ENCODE measurements at regions not wholly inside any gene's neighbourhood (a gene's known extent, or its start where the extent isn't known, plus 50 kb on each side); places are given as distances from the start of the nearest gene placed in this dataset.

- Histone ChIP-seq H2BK5ac (ENCODE audit: low read depth, low read length, poor library complexity, severe bottlenecking) (no peak overlapping the region), H3K4me2 (ENCODE audit: low read length, poor library complexity, severe bottlenecking) (no peak overlapping the region), H2AFZ (ENCODE audit: low read depth, low read length) (no peak overlapping the region), H4K8ac (ENCODE audit: low read length) (no peak overlapping the region), H3K9me3 (ENCODE audit: control insufficient read depth, low read length) (no peaks in the 10 kb centered on the region), H2AK5ac (ENCODE audit: low read length, severe bottlenecking) (no peak overlapping the region), H4K91ac (ENCODE audit: low read length) (no peak overlapping the region), H2BK120ac (ENCODE audit: low read depth, low read length) (no peak overlapping the region), H3K4ac (ENCODE audit: low read depth in 1 of 2, low read length in 2 of 2) (no peak overlapping the region), H3K27ac (ENCODE audit: low read length, poor library complexity, severe bottlenecking) (no peak overlapping the region), H3K18ac (ENCODE audit: low read depth in 1 of 2, low read length in 2 of 2) (no peak overlapping the region), H2BK15ac (ENCODE audit: low read depth, poor library complexity, severe bottlenecking) (no peak overlapping the region), H3K79me1 (replicated peaks; ENCODE audit: low read length, poor library complexity, severe bottlenecking) (no peaks in the 10 kb centered on the region), H3K14ac (ENCODE audit: low read length in 2 of 2) (no peak overlapping the region), H3K9ac (ENCODE audit: low read length) (no peak overlapping the region), H2BK12ac (ENCODE audit: low read length in 2 of 2) (no peak overlapping the region), H3K4me3 (ENCODE audit: insufficient read depth in 1 of 2, low read depth in 1 of 2, low read length in 2 of 2) (no peak overlapping the region), H3K4me1 (ENCODE audit: control insufficient read depth, insufficient read depth, low read depth, low read length) (no peaks in the 10 kb centered on the region), H3K23ac (ENCODE audit: low read length in 2 of 2) (no peak overlapping the region), H3K27me3 (ENCODE audit: control insufficient read depth in 1 of 2, insufficient read depth in 1 of 2, low read length in 2 of 2) (no peaks in the 10 kb centered on the region), H3K36me3 (ENCODE audit: control insufficient read depth in 1 of 2, insufficient read depth in 2 of 2, low read depth in 1 of 2, low read length in 2 of 2) (no peaks in the 10 kb centered on the region)
- DNase-seq = no peak
- 44% methylated on average over 12 of the region's 12 CpGs for WGBS
Observed at GRCh38 chr7:51639661-51640334, 323.2 kb upstream of the COBL start.

DNA sequence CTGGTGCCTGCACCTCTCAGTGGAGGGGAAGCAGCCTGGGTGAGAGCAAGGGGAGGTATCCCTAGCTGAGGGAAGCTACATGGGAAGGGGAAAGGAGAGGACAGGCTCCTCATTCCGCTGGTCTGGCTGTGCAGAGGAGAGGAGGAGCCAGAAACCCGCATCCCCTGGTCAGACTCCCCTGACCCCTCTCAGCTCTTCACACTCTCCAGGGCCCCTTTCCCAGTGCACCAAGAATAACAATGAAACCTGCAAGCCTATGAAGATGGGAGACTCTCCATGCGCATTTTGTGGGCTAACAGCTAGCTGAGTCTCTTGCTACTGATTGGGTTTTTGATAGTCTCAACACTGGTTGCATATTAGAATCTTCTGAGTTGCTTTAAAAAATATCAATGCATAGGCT lies 319.9 kb upstream of the COBL start:
- H3K36me3 ChIP-seq (ENCODE audit: control insufficient read depth in 1 of 2, insufficient read depth in 2 of 2, low read depth in 1 of 2, low read length in 2 of 2) = no peaks in the 10 kb centered on the region
- no peak overlapping the region for H4K91ac ChIP-seq (ENCODE audit: low read length)
- no peak for DNase-seq
- 77% methylated on average over 3 of the region's 3 CpGs for WGBS
- H3K27me3 ChIP-seq (ENCODE audit: control insufficient read depth in 1 of 2, insufficient read depth in 1 of 2, low read length in 2 of 2) = no peaks in the 10 kb centered on the region
- no peak overlapping the region for H2BK12ac ChIP-seq (ENCODE audit: low read length in 2 of 2)
- H3K4me3 ChIP-seq (ENCODE audit: insufficient read depth in 1 of 2, low read depth in 1 of 2, low read length in 2 of 2) = no peak overlapping the region
- H3K18ac ChIP-seq (ENCODE audit: low read depth in 1 of 2, low read length in 2 of 2) = no peak overlapping the region
- no peak overlapping the region for H2BK120ac ChIP-seq (ENCODE audit: low read depth, low read length)
- no peak overlapping the region for H3K9ac ChIP-seq (ENCODE audit: low read length)
- no peak overlapping the region for H2BK15ac ChIP-seq (ENCODE audit: low read depth, poor library complexity, severe bottlenecking)
- H3K4ac ChIP-seq (ENCODE audit: low read depth in 1 of 2, low read length in 2 of 2) = no peak overlapping the region
- H2BK5ac ChIP-seq (ENCODE audit: low read depth, low read length, poor library complexity, severe bottlenecking) = no peak overlapping the region
- no peak overlapping the region for H3K27ac ChIP-seq (ENCODE audit: low read length, poor library complexity, severe bottlenecking)
- H2AK5ac ChIP-seq (ENCODE audit: low read length, severe bottlenecking) = no peak overlapping the region
- no peaks in the 10 kb centered on the region for H3K9me3 ChIP-seq (ENCODE audit: control insufficient read depth, low read length)
- H3K79me1 ChIP-seq (replicated peaks; ENCODE audit: low read length, poor library complexity, severe bottlenecking) = no peaks in the 10 kb centered on the region
- no peaks in the 10 kb centered on the region for H3K4me1 ChIP-seq (ENCODE audit: control insufficient read depth, insufficient read depth, low read depth, low read length)
- H3K23ac ChIP-seq (ENCODE audit: low read length in 2 of 2) = no peak overlapping the region
- H2AFZ ChIP-seq (ENCODE audit: low read depth, low read length) = no peak overlapping the region
- H3K14ac ChIP-seq (ENCODE audit: low read length in 2 of 2) = no peak overlapping the region
- H4K8ac ChIP-seq (ENCODE audit: low read length) = no peak overlapping the region
- H3K4me2 ChIP-seq (ENCODE audit: low read length, poor library complexity, severe bottlenecking) = no peak overlapping the region

DNA sequence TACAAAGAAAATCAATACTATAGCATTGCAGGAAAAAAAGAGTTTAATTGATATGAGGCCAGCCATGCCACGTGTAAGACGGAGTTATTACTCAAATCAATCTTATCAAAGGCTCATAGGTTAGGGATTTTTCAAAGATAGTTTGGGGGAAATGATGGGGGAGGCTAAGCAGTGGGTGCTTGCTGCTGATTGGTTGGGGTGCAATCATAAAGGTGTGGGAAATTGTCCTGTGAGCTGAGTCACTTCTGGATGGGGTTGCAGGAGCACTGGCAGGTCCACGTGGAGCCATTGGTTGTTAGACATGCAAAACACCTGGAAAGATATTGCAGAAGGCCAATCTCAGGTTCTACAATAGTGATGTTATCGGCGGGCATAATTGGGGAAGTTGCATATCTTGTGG lies 319.2 kb upstream of the COBL start:
- Histone ChIP-seq H3K27me3 (ENCODE audit: control insufficient read depth in 1 of 2, insufficient read depth in 1 of 2, low read length in 2 of 2) (no peaks in the 10 kb centered on the region), H3K9ac (ENCODE audit: low read length) (no peak overlapping the region), H2BK5ac (ENCODE audit: low read depth, low read length, poor library complexity, severe bottlenecking) (no peak overlapping the region), H2BK12ac (ENCODE audit: low read length in 2 of 2) (no peak overlapping the region), H3K4me1 (ENCODE audit: control insufficient read depth, insufficient read depth, low read depth, low read length) (no peaks in the 10 kb centered on the region), H2BK120ac (ENCODE audit: low read depth, low read length) (no peak overlapping the region), H4K91ac (ENCODE audit: low read length) (no peak overlapping the region), H2AK5ac (ENCODE audit: low read length, severe bottlenecking) (no peak overlapping the region), H3K9me3 (ENCODE audit: control insufficient read depth, low read length) (no peaks in the 10 kb centered on the region), H4K8ac (ENCODE audit: low read length) (no peak overlapping the region), H3K23ac (ENCODE audit: low read length in 2 of 2) (no peak overlapping the region), H3K79me1 (replicated peaks; ENCODE audit: low read length, poor library complexity, severe bottlenecking) (no peaks in the 10 kb centered on the region), H3K4me2 (ENCODE audit: low read length, poor library complexity, severe bottlenecking) (no peak overlapping the region), H3K27ac (ENCODE audit: low read length, poor library complexity, severe bottlenecking) (no peak overlapping the region), H2AFZ (ENCODE audit: low read depth, low read length) (no peak overlapping the region), H2BK15ac (ENCODE audit: low read depth, poor library complexity, severe bottlenecking) (no peak overlapping the region), H3K4me3 (ENCODE audit: insufficient read depth in 1 of 2, low read depth in 1 of 2, low read length in 2 of 2) (no peak overlapping the region), H3K14ac (ENCODE audit: low read length in 2 of 2) (no peak overlapping the region), H3K4ac (ENCODE audit: low read depth in 1 of 2, low read length in 2 of 2) (no peak overlapping the region), H3K36me3 (ENCODE audit: control insufficient read depth in 1 of 2, insufficient read depth in 2 of 2, low read depth in 1 of 2, low read length in 2 of 2) (no peaks in the 10 kb centered on the region), H3K18ac (ENCODE audit: low read depth in 1 of 2, low read length in 2 of 2) (no peak overlapping the region)
- 75% methylated on average over 5 of the region's 5 CpGs for WGBS
- no peak for DNase-seq

GRCh38 chr7:51634538-51634937 lies 317.9 kb upstream of the COBL start:
- WGBS = 63% methylated on average over 2 of the region's 2 CpGs
- Histone ChIP-seq H2BK5ac (ENCODE audit: low read depth, low read length, poor library complexity, severe bottlenecking) (no peak overlapping the region), H3K27ac (ENCODE audit: low read length, poor library complexity, severe bottlenecking) (no peak overlapping the region)

More at GRCh38 chr7:51634538-51634937, 317.9 kb upstream of the COBL start:
- Histone ChIP-seq H3K4me3 (ENCODE audit: insufficient read depth in 1 of 2, low read depth in 1 of 2, low read length in 2 of 2) (no peak overlapping the region), H2BK120ac (ENCODE audit: low read depth, low read length) (no peak overlapping the region), H3K9me3 (ENCODE audit: control insufficient read depth, low read length) (no peaks in the 10 kb centered on the region), H4K8ac (ENCODE audit: low read length) (no peak overlapping the region), H3K4ac (ENCODE audit: low read depth in 1 of 2, low read length in 2 of 2) (no peak overlapping the region), H3K4me2 (ENCODE audit: low read length, poor library complexity, severe bottlenecking) (no peak overlapping the region), H2AK5ac (ENCODE audit: low read length, severe bottlenecking) (no peak overlapping the region), H2BK12ac (ENCODE audit: low read length in 2 of 2) (no peak overlapping the region), H3K14ac (ENCODE audit: low read length in 2 of 2) (no peak overlapping the region), H3K27me3 (ENCODE audit: control insufficient read depth in 1 of 2, insufficient read depth in 1 of 2, low read length in 2 of 2) (no peaks in the 10 kb centered on the region), H4K91ac (ENCODE audit: low read length) (no peak overlapping the region), H3K18ac (ENCODE audit: low read depth in 1 of 2, low read length in 2 of 2) (no peak overlapping the region), H3K36me3 (ENCODE audit: control insufficient read depth in 1 of 2, insufficient read depth in 2 of 2, low read depth in 1 of 2, low read length in 2 of 2) (no peaks in the 10 kb centered on the region), H2BK15ac (ENCODE audit: low read depth, poor library complexity, severe bottlenecking) (no peak overlapping the region), H3K4me1 (ENCODE audit: control insufficient read depth, insufficient read depth, low read depth, low read length) (no peaks in the 10 kb centered on the region), H3K9ac (ENCODE audit: low read length) (no peak overlapping the region), H3K79me1 (replicated peaks; ENCODE audit: low read length, poor library complexity, severe bottlenecking) (no peaks in the 10 kb centered on the region), H3K23ac (ENCODE audit: low read length in 2 of 2) (no peak overlapping the region), H2AFZ (ENCODE audit: low read depth, low read length) (no peak overlapping the region)
- no peak for DNase-seq

Data from mesenchymal stem cell (in vitro differentiated cells and primary cell).